PC-9 (cell line): ENCODE measurements at regions not wholly inside any gene's neighbourhood (a gene's known extent, or its start where the extent isn't known, plus 50 kb on each side); places are given as distances from the start of the nearest gene placed in this dataset.

Source experiments
- EZH2 ChIP-seq: fragments of 200-600 bp; sonication (generic); IDR thresholded peaks from 2 replicates; pipeline ENCODE4 v1.8.0; 2017; ENCODE audit warnings: antibody characterized with exemption, low read depth
- TF ChIP-seq, protein P1 (sequence below): fragments of 200-600 bp; sonication (generic); conservative IDR thresholded peaks from 2 replicates; pipeline ENCODE4 v1.6.1; 2017; ENCODE audit warnings: mixed run types, antibody characterized with exemption, mild to moderate bottlenecking, moderate library complexity

DNA sequence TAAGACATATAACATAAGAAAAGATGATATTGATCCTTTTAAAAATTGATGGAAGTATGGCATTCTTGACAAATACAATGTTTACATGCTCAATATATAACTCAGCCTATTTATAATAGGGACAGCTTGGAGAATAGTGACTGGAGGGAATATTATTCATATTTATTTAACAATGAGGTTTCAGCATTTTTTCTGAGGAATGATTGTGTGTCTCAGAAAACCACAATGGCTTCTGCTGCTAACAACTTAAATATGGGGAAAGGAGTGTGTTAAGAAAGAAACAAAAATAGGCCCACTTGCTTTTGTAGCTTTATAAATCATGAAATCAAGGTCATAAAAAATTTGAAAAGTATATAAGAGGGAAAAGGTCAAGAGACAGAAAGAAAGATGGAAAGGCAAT lies 163.2 kb upstream of the TBX18 start:
- TF ChIP-seq, protein P1, sequence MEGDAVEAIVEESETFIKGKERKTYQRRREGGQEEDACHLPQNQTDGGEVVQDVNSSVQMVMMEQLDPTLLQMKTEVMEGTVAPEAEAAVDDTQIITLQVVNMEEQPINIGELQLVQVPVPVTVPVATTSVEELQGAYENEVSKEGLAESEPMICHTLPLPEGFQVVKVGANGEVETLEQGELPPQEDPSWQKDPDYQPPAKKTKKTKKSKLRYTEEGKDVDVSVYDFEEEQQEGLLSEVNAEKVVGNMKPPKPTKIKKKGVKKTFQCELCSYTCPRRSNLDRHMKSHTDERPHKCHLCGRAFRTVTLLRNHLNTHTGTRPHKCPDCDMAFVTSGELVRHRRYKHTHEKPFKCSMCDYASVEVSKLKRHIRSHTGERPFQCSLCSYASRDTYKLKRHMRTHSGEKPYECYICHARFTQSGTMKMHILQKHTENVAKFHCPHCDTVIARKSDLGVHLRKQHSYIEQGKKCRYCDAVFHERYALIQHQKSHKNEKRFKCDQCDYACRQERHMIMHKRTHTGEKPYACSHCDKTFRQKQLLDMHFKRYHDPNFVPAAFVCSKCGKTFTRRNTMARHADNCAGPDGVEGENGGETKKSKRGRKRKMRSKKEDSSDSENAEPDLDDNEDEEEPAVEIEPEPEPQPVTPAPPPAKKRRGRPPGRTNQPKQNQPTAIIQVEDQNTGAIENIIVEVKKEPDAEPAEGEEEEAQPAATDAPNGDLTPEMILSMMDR, result no peak
- TF ChIP-seq EZH2, result no peak
